ENCODE measurements at regions not wholly inside any gene's neighbourhood (a gene's known extent, or its start where the extent isn't known, plus 50 kb on each side); places are given as distances from the start of the nearest gene placed in this dataset.

GRCh38 chr13:80070024-80070703 is 270.8 kb downstream of the SPRY2 start:
- TF ChIP-seq, protein P1, sequence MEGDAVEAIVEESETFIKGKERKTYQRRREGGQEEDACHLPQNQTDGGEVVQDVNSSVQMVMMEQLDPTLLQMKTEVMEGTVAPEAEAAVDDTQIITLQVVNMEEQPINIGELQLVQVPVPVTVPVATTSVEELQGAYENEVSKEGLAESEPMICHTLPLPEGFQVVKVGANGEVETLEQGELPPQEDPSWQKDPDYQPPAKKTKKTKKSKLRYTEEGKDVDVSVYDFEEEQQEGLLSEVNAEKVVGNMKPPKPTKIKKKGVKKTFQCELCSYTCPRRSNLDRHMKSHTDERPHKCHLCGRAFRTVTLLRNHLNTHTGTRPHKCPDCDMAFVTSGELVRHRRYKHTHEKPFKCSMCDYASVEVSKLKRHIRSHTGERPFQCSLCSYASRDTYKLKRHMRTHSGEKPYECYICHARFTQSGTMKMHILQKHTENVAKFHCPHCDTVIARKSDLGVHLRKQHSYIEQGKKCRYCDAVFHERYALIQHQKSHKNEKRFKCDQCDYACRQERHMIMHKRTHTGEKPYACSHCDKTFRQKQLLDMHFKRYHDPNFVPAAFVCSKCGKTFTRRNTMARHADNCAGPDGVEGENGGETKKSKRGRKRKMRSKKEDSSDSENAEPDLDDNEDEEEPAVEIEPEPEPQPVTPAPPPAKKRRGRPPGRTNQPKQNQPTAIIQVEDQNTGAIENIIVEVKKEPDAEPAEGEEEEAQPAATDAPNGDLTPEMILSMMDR (conservative IDR thresholded peaks at IDR 0.05; ENCODE audit: low read depth, low read length), result no peak
- TF ChIP-seq EZH2 (IDR thresholded peaks at IDR 0.05; ENCODE audit: borderline replicate concordance, low read depth, low read length, poor library complexity, severe bottlenecking), result no peak
